22Rv1 (cell line): ENCODE measurements at regions not wholly inside any gene's neighbourhood (a gene's known extent, or its start where the extent isn't known, plus 50 kb on each side); places are given as distances from the start of the nearest gene placed in this dataset.

Experiments
- CTCF ChIP-seq: fragments of 450-650 bp; IDR thresholded peaks from 2 replicates; pipeline ENCODE4 v1.5.1; 2017; ENCODE audit warnings: mild to moderate bottlenecking
- ZFX ChIP-seq: fragments of 450-650 bp; IDR thresholded peaks from 2 replicates; pipeline ENCODE4 v1.6.1; 2017; ENCODE audit warnings: antibody characterized with exemption, borderline replicate concordance

GRCh38 chr9:19620326-19620725, 168.5 kb downstream of the SLC24A2 start:
- TF ChIP-seq CTCF: no peak
- TF ChIP-seq ZFX: no peak
